VCaP (cell line): ENCODE measurements at regions not wholly inside any gene's neighbourhood (a gene's known extent, or its start where the extent isn't known, plus 50 kb on each side); places are given as distances from the start of the nearest gene placed in this dataset.

Experiments
- H3K27ac ChIP-seq: fragments of 450-650 bp; 2 replicates; pipeline ENCODE4 v1.5.1; 2017
- CTCF ChIP-seq: fragments of 450-650 bp; conservative IDR thresholded peaks from 2 replicates; pipeline ENCODE4 v1.5.1; 2017; ENCODE audit warnings: mild to moderate bottlenecking, moderate library complexity

DNA sequence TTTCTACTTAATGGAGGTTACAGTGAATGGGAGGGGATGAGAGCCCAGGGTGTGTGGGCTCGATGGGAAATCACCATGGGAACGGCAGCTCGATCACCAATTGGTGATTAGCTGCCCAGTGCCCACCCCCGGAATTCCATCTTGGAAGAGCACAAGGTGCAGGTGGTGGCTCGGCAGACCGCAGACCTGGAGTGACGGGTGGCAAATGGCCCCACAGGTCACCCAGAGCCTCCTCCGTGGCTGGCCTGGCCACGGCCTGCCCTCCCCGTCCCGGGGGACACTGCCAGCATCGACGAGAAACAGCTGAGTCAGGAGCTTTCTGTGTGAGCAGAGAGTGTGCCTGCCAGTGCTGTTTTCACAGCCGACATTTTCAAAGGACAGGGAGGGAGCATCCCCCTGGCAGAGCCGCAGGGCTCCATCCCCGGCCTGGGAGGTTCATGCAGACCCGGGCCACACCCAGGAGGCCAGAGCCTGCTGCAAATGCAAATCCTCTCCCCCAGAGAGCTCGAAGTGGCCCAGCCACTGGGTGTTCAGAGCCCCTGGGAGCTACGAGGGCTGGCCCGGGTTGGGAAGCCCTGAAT, 176.4 kb upstream of the MYT1L start:
- H3K27ac ChIP-seq: no peak overlapping the region
- TF ChIP-seq CTCF: no peak

DNA sequence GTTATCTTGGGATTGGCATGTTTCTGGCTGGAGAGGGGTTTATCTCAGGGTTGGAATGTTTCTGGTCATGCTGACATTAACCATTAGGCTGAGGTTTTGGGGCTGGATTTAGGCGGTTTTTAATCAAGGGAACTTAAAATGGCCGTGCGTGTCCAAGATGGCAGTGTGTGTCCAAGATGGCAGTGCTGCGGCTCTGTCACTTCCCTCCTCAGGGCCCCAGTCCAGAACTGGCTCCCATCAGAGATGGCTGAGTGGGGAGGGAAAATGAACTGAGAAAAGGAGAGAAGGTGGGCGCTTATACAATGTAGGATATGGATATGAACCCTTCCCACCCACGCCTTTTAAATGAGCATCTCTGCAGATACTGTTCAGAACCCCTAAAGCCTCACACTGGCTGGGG, 175.5 kb upstream of the MYT1L start:
- no peak overlapping the region for H3K27ac ChIP-seq
- TF ChIP-seq CTCF: no peak

GRCh38 chr2:2505604-2506003, 174.5 kb upstream of the MYT1L start:
- no peak overlapping the region for H3K27ac ChIP-seq
- TF ChIP-seq CTCF: no peak

DNA sequence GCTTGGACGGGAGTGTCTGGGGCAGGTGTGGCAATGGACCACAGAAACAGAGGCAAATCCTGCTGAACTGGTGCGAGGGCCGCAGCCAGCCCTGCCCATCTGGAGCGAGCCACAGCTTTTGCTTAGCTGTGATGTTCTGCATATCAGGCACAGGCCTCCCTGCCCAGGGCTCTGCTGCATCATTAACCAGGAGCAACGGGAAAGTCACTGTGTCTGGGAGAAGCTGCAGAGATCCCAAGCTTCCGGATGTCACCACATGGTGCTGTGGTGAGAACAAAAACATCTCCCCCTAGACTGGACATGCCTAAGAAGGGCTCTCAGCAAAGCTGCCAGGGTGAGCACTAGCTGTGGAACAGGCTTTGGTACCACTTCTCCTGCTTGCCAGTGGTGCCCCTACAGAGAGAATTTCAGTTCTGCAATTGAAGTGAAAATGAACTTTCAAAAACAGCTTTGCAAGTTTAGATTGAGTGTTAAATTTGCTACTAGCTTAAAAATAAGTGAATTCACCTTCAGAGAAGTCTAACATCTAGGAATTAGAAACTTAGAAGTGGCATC, 172.9 kb upstream of the MYT1L start:
- no peak overlapping the region for H3K27ac ChIP-seq
- no peak for TF ChIP-seq CTCF

GRCh38 chr2:2502201-2502549, 171.1 kb upstream of the MYT1L start:
- no peak overlapping the region for H3K27ac ChIP-seq
- TF ChIP-seq CTCF: no peak

- H3K27ac ChIP-seq: no peak overlapping the region
- no peak for TF ChIP-seq CTCF
These were observed 170.6 kb upstream of the MYT1L start for GRCh38 chr2:2501454-2502200.

DNA sequence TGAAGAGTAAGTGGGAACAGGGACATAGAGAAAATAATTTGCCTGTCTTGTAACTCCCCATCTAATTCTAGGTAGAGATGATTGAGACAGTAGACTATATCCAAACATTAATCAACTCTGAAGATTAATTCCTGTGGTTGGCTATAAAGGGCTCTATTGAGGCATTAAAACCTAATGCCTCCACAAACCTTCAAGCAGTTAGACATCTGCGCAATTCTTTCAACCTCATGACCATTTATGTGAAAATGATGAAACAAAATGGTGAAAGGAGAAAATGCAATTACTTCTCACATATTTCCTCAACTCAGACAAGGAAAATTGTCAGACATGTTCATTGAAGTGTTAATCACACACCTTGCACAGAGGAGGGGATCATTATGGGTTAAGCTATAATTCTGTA, 164.5 kb upstream of the MYT1L start:
- no peak overlapping the region for H3K27ac ChIP-seq
- no peak for TF ChIP-seq CTCF
